Testis (tissue), 2 donors: ENCODE measurements at regions not wholly inside any gene's neighbourhood (a gene's known extent, or its start where the extent isn't known, plus 50 kb on each side); places are given as distances from the start of the nearest gene placed in this dataset.

ENCODE experiments used
- POLR2A ChIP-seq: fragments of 450-650 bp; IDR thresholded peaks from one replicate; pipeline ENCODE4 v1.6.1; 2017; ENCODE audit warnings: antibody characterized with exemption, mild to moderate bottlenecking, moderate library complexity
- TF ChIP-seq, protein P1 (sequence below), 3 experiments: fragments of 450-650 bp in 2 of 3; fragments of 200-600 bp in 1 of 3; sonication (generic) in 1 of 3; IDR thresholded peaks; one replicate each; pipeline ENCODE4 v1.5.1; 2016 to 2019; ENCODE audit warnings: antibody characterized with exemption in 3 of 3, mild to moderate bottlenecking in 2 of 3, moderate library complexity in 1 of 3

GRCh38 chr15:69666921-69667811 lies 214.5 kb downstream of the RPLP1 start:
- TF ChIP-seq, protein P1, sequence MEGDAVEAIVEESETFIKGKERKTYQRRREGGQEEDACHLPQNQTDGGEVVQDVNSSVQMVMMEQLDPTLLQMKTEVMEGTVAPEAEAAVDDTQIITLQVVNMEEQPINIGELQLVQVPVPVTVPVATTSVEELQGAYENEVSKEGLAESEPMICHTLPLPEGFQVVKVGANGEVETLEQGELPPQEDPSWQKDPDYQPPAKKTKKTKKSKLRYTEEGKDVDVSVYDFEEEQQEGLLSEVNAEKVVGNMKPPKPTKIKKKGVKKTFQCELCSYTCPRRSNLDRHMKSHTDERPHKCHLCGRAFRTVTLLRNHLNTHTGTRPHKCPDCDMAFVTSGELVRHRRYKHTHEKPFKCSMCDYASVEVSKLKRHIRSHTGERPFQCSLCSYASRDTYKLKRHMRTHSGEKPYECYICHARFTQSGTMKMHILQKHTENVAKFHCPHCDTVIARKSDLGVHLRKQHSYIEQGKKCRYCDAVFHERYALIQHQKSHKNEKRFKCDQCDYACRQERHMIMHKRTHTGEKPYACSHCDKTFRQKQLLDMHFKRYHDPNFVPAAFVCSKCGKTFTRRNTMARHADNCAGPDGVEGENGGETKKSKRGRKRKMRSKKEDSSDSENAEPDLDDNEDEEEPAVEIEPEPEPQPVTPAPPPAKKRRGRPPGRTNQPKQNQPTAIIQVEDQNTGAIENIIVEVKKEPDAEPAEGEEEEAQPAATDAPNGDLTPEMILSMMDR (IDR thresholded peaks at IDR 0.05), result no peak
- TF ChIP-seq POLR2A, result no peak
